Bronchial epithelial cell (primary cell): ENCODE measurements at regions not wholly inside any gene's neighbourhood (a gene's known extent, or its start where the extent isn't known, plus 50 kb on each side); places are given as distances from the start of the nearest gene placed in this dataset.
"Not testable (repeated sequence)": the region's sequence is repeated elsewhere in the genome, so short reads cannot be mapped to it uniquely, and the experiment has no call there.

Experiments used
- DNase-seq: peaks from one replicate; pipeline ENCODE4 v3.0.0-alpha.2; 2010; ENCODE audit warnings: low read depth
- FAIRE-seq: peaks from 2 replicates; lab custom pipeline; 2011; peaks lifted over from hg19 to GRCh38; lab: Jason Lieb, UNC
- H3K27me3 ChIP-seq: 2 replicates; pipeline ENCODE4 v1.5.1; 2011; ENCODE audit warnings: low read length; ENCODE audit not compliant: control insufficient read depth, insufficient read depth
- H3K36me3 ChIP-seq: 2 replicates; pipeline ENCODE4 v1.5.1; 2011; ENCODE audit warnings: low read length; ENCODE audit not compliant: control insufficient read depth, insufficient read depth
- H3K4me3 ChIP-seq: 2 replicates; pipeline ENCODE4 v1.5.1; 2011; ENCODE audit warnings: mild to moderate bottlenecking, low read depth, low read length, control low read depth
- CTCF ChIP-seq: IDR thresholded peaks from 2 replicates; pipeline ENCODE4 v1.5.1; 2011; ENCODE audit warnings: mild to moderate bottlenecking, moderate library complexity, low read length, control low read depth, inconsistent platforms; ENCODE audit not compliant: insufficient read depth, severe bottlenecking

GRCh38 chr4:83906561-83906960 is 370.7 kb downstream of the GPAT3 start:
- TF ChIP-seq CTCF: no peak
- DNase-seq (no peak), FAIRE-seq (no peak)
- Histone ChIP-seq H3K4me3 (no peak overlapping the region), H3K27me3 (peaks cover 2% of the 10 kb centered on the region), H3K36me3 (no peaks in the 10 kb centered on the region)

GRCh38 chr4:83905952-83906351 is 370.0 kb downstream of the GPAT3 start:
- FAIRE-seq: no peak
- DNase-seq: no peak
- H3K4me3 ChIP-seq: no peak overlapping the region

GRCh38 chr4:83903740-83904139 is 367.8 kb downstream of the GPAT3 start:
- not testable (repeated sequence) for H3K4me3 ChIP-seq, DNase-seq, H3K36me3 ChIP-seq, H3K27me3 ChIP-seq, FAIRE-seq

More at GRCh38 chr4:83905952-83906351, 370.0 kb downstream of the GPAT3 start:
- Histone ChIP-seq H3K36me3 (no peaks in the 10 kb centered on the region), H3K27me3 (peaks cover 2% of the 10 kb centered on the region)
- no peak for TF ChIP-seq CTCF

GRCh38 chr4:83894831-83895230 is 358.9 kb downstream of the GPAT3 start:
- TF ChIP-seq CTCF: no peak
- Histone ChIP-seq H3K27me3 (peaks cover 2% of the 10 kb centered on the region), H3K36me3 (no peaks in the 10 kb centered on the region), H3K4me3 (no peak overlapping the region)
- DNase-seq (no peak), FAIRE-seq (no peak)

GRCh38 chr4:83890816-83891215 is 354.9 kb downstream of the GPAT3 start:
- peak; percentile 15 for DNase-seq
- no peaks in the 10 kb centered on the region for H3K27me3 ChIP-seq
- no peaks in the 10 kb centered on the region for H3K36me3 ChIP-seq
- FAIRE-seq: no peak
- no peak overlapping the region for H3K4me3 ChIP-seq
- no peak for TF ChIP-seq CTCF

GRCh38 chr4:83890231-83890630 is 354.3 kb downstream of the GPAT3 start:
- FAIRE-seq (no peak), DNase-seq (peak; percentile 33)
- no peak overlapping the region for H3K4me3 ChIP-seq
- no peak for TF ChIP-seq CTCF
- H3K27me3 ChIP-seq: no peaks in the 10 kb centered on the region
- H3K36me3 ChIP-seq: no peaks in the 10 kb centered on the region
